H9 (cell line): ENCODE measurements at regions not wholly inside any gene's neighbourhood (a gene's known extent, or its start where the extent isn't known, plus 50 kb on each side); places are given as distances from the start of the nearest gene placed in this dataset.

Source experiments
- DNase-seq: peaks from one replicate; pipeline ENCODE4 v3.0.0-alpha.2; 2017
- H2AFZ ChIP-seq: one replicate; pipeline ENCODE4 v1.6.1; 2013; ENCODE audit warnings: mild to moderate bottlenecking, low read length, control low read depth, moderate library complexity
- H2AK5ac ChIP-seq: 2 replicates; pipeline ENCODE4 v1.6.1; 2013; ENCODE audit warnings: low read length, control low read depth, mixed read lengths; ENCODE audit not compliant: insufficient read length
- H2BK120ac ChIP-seq: one replicate; pipeline ENCODE4 v1.6.1; 2013; ENCODE audit warnings: low read depth, mild to moderate bottlenecking, low read length, control low read depth, inconsistent platforms; ENCODE audit not compliant: poor library complexity, severe bottlenecking
- H2BK12ac ChIP-seq: 2 replicates; pipeline ENCODE4 v1.6.1; 2013; ENCODE audit warnings: low read length, control low read depth, mixed read lengths, low read depth; ENCODE audit not compliant: insufficient read length
- H2BK15ac ChIP-seq: 2 replicates; pipeline ENCODE4 v1.6.1; 2013; ENCODE audit warnings: low read depth, low read length, control low read depth
- H2BK20ac ChIP-seq: one replicate; pipeline ENCODE4 v1.6.1; 2013; ENCODE audit warnings: low read depth, mild to moderate bottlenecking, low read length, control low read depth, inconsistent platforms; ENCODE audit not compliant: poor library complexity, severe bottlenecking
- H2BK5ac ChIP-seq: 2 replicates; pipeline ENCODE4 v1.6.1; 2013; ENCODE audit warnings: low read length, control low read depth, mixed read lengths; ENCODE audit not compliant: insufficient read length
- H3K14ac ChIP-seq: 2 replicates; pipeline ENCODE4 v1.6.1; 2013; ENCODE audit warnings: low read length, control low read depth; ENCODE audit not compliant: insufficient read depth
- H3K18ac ChIP-seq: 2 replicates; pipeline ENCODE4 v1.6.1; 2013; ENCODE audit warnings: low read depth, mild to moderate bottlenecking, mixed read lengths, low read length, control low read depth; ENCODE audit not compliant: insufficient read length
- H3K23ac ChIP-seq: 2 replicates; pipeline ENCODE4 v1.6.1; 2013; ENCODE audit warnings: low read length, control low read depth, mixed read lengths, low read depth; ENCODE audit not compliant: insufficient read length
- H3K23me2 ChIP-seq: 2 replicates; pipeline ENCODE4 v1.6.1; 2013; ENCODE audit warnings: low read depth, mild to moderate bottlenecking, mixed read lengths, low read length, control low read depth; ENCODE audit not compliant: insufficient read length, poor library complexity, severe bottlenecking
- H3K27ac ChIP-seq: 2 replicates; pipeline ENCODE4 v1.5.1; 2013; ENCODE audit warnings: low read length, control low read depth, mixed read lengths, low read depth; ENCODE audit not compliant: insufficient read length
- H3K27me3 ChIP-seq: 2 replicates; pipeline ENCODE4 v1.6.1; 2013; ENCODE audit warnings: low read length, control low read depth, inconsistent platforms; ENCODE audit not compliant: insufficient read depth
- H3K4ac ChIP-seq: 2 replicates; pipeline ENCODE4 v1.6.1; 2013; ENCODE audit warnings: low read depth, mild to moderate bottlenecking, control low read depth, inconsistent platforms, low read length, moderate library complexity
- H3K4me1 ChIP-seq: 2 replicates; pipeline ENCODE4 v1.6.1; 2013; ENCODE audit warnings: low read length, control low read depth, inconsistent platforms; ENCODE audit not compliant: insufficient read depth
- H3K4me2 ChIP-seq: 2 replicates; pipeline ENCODE4 v1.6.1; 2013; ENCODE audit warnings: low read length, control low read depth, mixed read lengths; ENCODE audit not compliant: insufficient read length, insufficient read depth
- H3K56ac ChIP-seq: 2 replicates; pipeline ENCODE4 v1.6.1; 2013; ENCODE audit warnings: low read depth, mild to moderate bottlenecking, mixed read lengths, low read length, control low read depth; ENCODE audit not compliant: insufficient read length
- H3K79me1 ChIP-seq: 2 replicates; pipeline ENCODE4 v1.6.1; 2013; ENCODE audit warnings: low read depth, mild to moderate bottlenecking, moderate library complexity, low read length, control low read depth, inconsistent platforms; ENCODE audit not compliant: insufficient read depth, poor library complexity, severe bottlenecking
- H3K79me2 ChIP-seq: 2 replicates; pipeline ENCODE4 v1.6.1; 2013; ENCODE audit warnings: low read length, control low read depth, inconsistent platforms; ENCODE audit not compliant: insufficient read depth
- H3K9ac ChIP-seq: 2 replicates; pipeline ENCODE4 v1.6.1; 2013; ENCODE audit warnings: low read length, control low read depth, mixed read lengths; ENCODE audit not compliant: insufficient read length; ENCODE audit errors: extremely low read depth
- H3K9me3 ChIP-seq: one replicate; pipeline ENCODE4 v1.6.1; 2013; ENCODE audit warnings: low read depth, low read length, inconsistent platforms; ENCODE audit not compliant: control insufficient read depth
- H3T11ph ChIP-seq: one replicate; pipeline ENCODE4 v1.6.1; 2013; ENCODE audit warnings: mild to moderate bottlenecking, low read length, control low read depth, inconsistent platforms
- H4K20me1 ChIP-seq: one replicate; pipeline ENCODE4 v1.6.1; 2013; ENCODE audit not compliant: control insufficient read depth, insufficient read length, insufficient read depth
- H4K5ac ChIP-seq: 2 replicates; pipeline ENCODE4 v1.6.1; 2013; ENCODE audit warnings: low read depth, mild to moderate bottlenecking, mixed read lengths, low read length, control low read depth; ENCODE audit not compliant: insufficient read length
- H4K8ac ChIP-seq: replicated peaks from 2 replicates; pipeline ENCODE4 v1.6.1; 2013; ENCODE audit warnings: low read length, control low read depth, mixed read lengths, low read depth; ENCODE audit not compliant: insufficient read length
- H4K91ac ChIP-seq: 2 replicates; pipeline ENCODE4 v1.6.1; 2013; ENCODE audit warnings: low read depth, mild to moderate bottlenecking, moderate library complexity, mixed read lengths, low read length, control low read depth; ENCODE audit not compliant: insufficient read length
- H3K27ac Mint-ChIP-seq, 3 experiments: 2 replicates in 2 of 3; 3 replicates in 1 of 3; pipeline ENCODE4 v1.8.0; 2020 to 2021; ENCODE audit warnings: mixed read lengths in 3 of 3, mild to moderate bottlenecking in 1 of 3, moderate library complexity in 1 of 3
- H3K27me3 Mint-ChIP-seq: 2 replicates; pipeline ENCODE4 v1.8.0; 2021; ENCODE audit warnings: low read depth, mild to moderate bottlenecking, moderate library complexity, mixed read lengths
- H3K36me3 Mint-ChIP-seq, 3 experiments: 2 replicates in 2 of 3; 3 replicates in 1 of 3; pipeline ENCODE4 v1.8.0; 2020 to 2021; ENCODE audit warnings: low read depth in 3 of 3, mixed read lengths in 3 of 3; ENCODE audit not compliant: insufficient read depth in 1 of 3
- H3K4me1 Mint-ChIP-seq, 2 experiments: 2 replicates each; pipeline ENCODE4 v1.8.0; 2020; ENCODE audit warnings: mixed read lengths in 2 of 2
- H3K4me3 Mint-ChIP-seq, 2 experiments: 2 replicates in 1 of 2; 3 replicates in 1 of 2; pipeline ENCODE4 v1.8.0; 2020 to 2021; ENCODE audit warnings: mild to moderate bottlenecking in 2 of 2, mixed read lengths in 2 of 2, moderate library complexity in 1 of 2
- H3K9me3 Mint-ChIP-seq, 2 experiments: 2 replicates in 1 of 2; 3 replicates in 1 of 2; pipeline ENCODE4 v1.8.0; 2020; ENCODE audit warnings: mild to moderate bottlenecking in 2 of 2, mixed read lengths in 2 of 2, moderate library complexity in 1 of 2
- WGBS: extraction: QIAGEN DNeasy Blood & Tissue Kit; methylation state at CpG from one replicate; pipeline ENCODE4 v1.1.7; 2013; ENCODE audit warnings: missing lambda C conversion rate, low lambda C conversion rate, mixed read lengths; ENCODE audit not compliant: insufficient read length; ENCODE audit errors: extremely low coverage; 5-methylcytosine and 5-hydroxymethylcytosine counted together
- TF ChIP-seq, protein P1 (sequence below): fragments of 200-600 bp; sonication (generic); conservative IDR thresholded peaks from 3 replicates; pipeline ENCODE4 v1.8.0; 2021; ENCODE audit warnings: antibody characterized with exemption, mild to moderate bottlenecking

GRCh38 chr10:113303544-113304146 is 249.2 kb upstream of the HABP2 start:
- no peak overlapping the region for H2AFZ ChIP-seq
- TF ChIP-seq, protein P1, sequence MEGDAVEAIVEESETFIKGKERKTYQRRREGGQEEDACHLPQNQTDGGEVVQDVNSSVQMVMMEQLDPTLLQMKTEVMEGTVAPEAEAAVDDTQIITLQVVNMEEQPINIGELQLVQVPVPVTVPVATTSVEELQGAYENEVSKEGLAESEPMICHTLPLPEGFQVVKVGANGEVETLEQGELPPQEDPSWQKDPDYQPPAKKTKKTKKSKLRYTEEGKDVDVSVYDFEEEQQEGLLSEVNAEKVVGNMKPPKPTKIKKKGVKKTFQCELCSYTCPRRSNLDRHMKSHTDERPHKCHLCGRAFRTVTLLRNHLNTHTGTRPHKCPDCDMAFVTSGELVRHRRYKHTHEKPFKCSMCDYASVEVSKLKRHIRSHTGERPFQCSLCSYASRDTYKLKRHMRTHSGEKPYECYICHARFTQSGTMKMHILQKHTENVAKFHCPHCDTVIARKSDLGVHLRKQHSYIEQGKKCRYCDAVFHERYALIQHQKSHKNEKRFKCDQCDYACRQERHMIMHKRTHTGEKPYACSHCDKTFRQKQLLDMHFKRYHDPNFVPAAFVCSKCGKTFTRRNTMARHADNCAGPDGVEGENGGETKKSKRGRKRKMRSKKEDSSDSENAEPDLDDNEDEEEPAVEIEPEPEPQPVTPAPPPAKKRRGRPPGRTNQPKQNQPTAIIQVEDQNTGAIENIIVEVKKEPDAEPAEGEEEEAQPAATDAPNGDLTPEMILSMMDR: no peak
- no peak overlapping the region for H3K4me2 ChIP-seq
- H3K9ac ChIP-seq: no peak overlapping the region
- no peak overlapping the region for H4K5ac ChIP-seq
- H3K9me3 ChIP-seq: no peaks in the 10 kb centered on the region
- Mint-ChIP-seq H3K27me3 (no peaks in the 10 kb centered on the region; the same call in 1 of the 2 replicates), H3K9me3 (no peaks in the 10 kb centered on the region; a peak in 1 of 5 replicates), H3K4me1 (peaks cover 6 to 22% of the 10 kb centered on the region in 2 experiments), H3K27ac (no peak overlapping the region), H3K36me3 (no peaks in the 10 kb centered on the region), H3K4me3 (no peak overlapping the region)
- H2BK15ac ChIP-seq: no peak overlapping the region
- no peaks in the 10 kb centered on the region for H3K79me2 ChIP-seq
- no peak overlapping the region for H4K91ac ChIP-seq
- no peak overlapping the region for H3K23ac ChIP-seq
- no peak overlapping the region for H3K56ac ChIP-seq
- H3K14ac ChIP-seq: no peak overlapping the region
- no peaks in the 10 kb centered on the region for H4K20me1 ChIP-seq
- H3K27ac ChIP-seq: no peak overlapping the region
- no CpG with 5 or more reads among the region's 7 CpGs for WGBS
- H3K18ac ChIP-seq: no peak overlapping the region
- no peak for DNase-seq
- H4K8ac ChIP-seq: no peak overlapping the region
- no peaks in the 10 kb centered on the region for H3K23me2 ChIP-seq
- H3K79me1 ChIP-seq: no peaks in the 10 kb centered on the region
- H2BK12ac ChIP-seq: no peak overlapping the region
- no peaks in the 10 kb centered on the region for H3K4me1 ChIP-seq
- H3T11ph ChIP-seq: no peak overlapping the region
- no peak overlapping the region for H2AK5ac ChIP-seq
- H2BK20ac ChIP-seq: no peak overlapping the region
- H2BK120ac ChIP-seq: no peak overlapping the region
- no peak overlapping the region for H3K4ac ChIP-seq
- no peak overlapping the region for H2BK5ac ChIP-seq
- no peaks in the 10 kb centered on the region for H3K27me3 ChIP-seq
